ENCODE measurements at regions not wholly inside any gene's neighbourhood (a gene's known extent, or its start where the extent isn't known, plus 50 kb on each side); places are given as distances from the start of the nearest gene placed in this dataset.

GRCh38 chr21:14716761-14717396 is 170.8 kb upstream of the SAMSN1 start:
- no peak for DNase-seq

- no peak for DNase-seq
Measured at GRCh38 chr21:14713109-14713508, 167.0 kb upstream of the SAMSN1 start.

DNA sequence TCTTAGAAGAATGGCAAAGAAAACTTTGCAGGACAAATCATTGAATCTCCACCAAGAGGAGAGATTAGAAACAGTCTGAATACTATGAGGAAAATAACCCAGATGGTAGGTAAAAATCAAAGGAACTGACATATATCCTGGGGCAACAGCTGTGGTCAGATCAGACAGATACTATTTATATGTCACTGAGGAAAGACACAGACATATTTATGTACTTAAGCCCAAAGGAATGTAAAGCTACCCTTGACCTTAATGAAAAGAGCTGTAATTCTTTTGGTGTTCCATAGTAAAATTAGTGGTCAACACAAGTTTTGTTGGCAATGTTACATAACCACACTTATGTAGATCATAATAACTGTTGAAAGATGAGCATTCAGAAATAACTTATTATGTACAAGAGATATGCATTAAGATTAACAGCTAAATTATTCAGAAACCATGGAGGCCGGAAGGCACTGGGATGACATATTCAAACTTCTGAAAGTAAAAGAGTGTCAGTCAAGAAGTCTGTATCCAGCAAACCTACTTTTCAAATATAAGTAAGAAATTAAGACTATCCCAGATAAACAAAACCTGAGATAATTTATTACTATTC is 166.1 kb upstream of the SAMSN1 start:
- DNase-seq = no peak

- DNase-seq = no peak
Measured at GRCh38 chr21:14711287-14711686, 165.2 kb upstream of the SAMSN1 start.

DNA sequence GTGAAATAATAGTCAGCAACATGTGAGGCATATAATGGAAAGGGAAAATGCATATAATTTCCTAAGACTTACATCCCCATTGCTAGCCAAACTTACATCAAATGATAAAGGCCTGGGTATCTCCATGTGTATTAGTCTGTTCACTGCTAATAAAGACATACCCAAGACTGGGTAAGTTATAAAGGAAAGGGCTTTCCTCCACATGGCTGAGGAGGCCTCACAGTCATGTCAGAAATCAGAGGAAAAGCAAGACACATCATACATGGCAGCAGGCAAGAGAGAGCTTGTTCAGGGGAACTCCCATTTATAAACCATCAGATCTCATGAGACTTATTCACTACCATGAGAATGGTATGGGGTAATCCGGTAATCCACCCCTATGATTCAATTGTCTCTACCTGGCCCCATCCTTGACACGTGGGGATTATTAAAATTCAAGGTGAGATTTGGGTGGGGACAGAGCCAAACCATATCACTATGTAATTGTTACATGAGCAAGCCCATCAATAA is 161.5 kb upstream of the SAMSN1 start:
- DNase-seq = no peak

DNA sequence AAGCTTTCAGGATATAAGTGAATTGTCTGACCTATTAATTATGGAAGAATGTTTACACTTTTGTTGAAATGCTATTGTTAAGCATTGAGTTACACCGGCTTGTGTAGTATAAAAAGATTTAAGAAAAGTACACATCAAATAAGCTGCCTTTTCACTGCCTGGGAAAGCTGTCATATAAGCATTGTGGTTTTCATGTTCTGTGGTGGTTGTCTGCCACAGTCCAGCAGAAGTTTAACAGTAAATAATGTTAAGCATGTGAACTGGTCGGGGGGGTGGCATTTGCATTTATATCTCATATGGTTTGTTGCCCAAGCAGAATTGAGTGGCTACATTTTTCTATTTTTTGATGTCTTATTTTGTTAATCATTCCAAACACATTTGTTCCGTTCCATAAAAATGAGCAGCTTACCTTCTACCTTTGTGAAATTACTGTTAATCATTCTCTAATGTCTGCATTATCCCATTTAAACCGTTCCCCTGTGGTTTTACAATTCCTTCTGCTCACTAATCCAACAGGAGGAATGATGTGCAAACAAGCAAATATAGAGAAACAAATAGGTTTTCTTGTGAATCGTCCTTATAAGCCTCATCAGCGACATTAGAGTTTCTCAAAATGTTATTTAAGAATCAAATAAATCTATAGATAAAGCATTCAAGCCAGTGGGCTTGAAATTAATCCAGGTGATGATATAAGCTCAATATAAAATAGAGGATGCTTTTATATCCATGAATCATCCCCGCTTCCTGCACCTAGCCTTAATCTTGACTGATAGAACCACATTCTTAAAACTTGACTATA is 160.8 kb upstream of the SAMSN1 start:
- DNase-seq = no peak

- DNase-seq = no peak
Measured at GRCh38 chr21:14699433-14700407, 153.6 kb upstream of the SAMSN1 start.

GRCh38 chr21:14697769-14698168 is 151.7 kb upstream of the SAMSN1 start:
- no peak for DNase-seq

- no peak for DNase-seq
Measured at GRCh38 chr21:14694817-14695216, 148.7 kb upstream of the SAMSN1 start.

DNA sequence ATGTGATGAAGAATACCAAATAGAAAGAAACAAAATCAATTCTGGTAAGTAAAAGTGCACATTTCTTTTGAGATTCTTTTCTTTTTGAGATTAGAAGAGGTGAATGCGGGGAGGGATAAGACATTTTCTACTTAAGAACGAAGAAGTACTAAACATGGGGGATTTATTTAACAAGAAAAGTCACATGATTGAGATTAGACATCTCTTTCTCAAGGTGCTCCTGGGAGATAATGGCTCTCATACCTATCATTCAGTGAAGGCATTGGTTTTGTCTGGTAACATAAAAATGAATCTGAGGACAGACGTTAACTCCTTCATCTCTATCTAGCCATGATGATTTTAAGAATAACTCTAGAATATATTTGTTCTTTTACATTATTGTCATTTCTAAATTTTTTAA is 147.9 kb upstream of the SAMSN1 start:
- no peak for DNase-seq

DNA sequence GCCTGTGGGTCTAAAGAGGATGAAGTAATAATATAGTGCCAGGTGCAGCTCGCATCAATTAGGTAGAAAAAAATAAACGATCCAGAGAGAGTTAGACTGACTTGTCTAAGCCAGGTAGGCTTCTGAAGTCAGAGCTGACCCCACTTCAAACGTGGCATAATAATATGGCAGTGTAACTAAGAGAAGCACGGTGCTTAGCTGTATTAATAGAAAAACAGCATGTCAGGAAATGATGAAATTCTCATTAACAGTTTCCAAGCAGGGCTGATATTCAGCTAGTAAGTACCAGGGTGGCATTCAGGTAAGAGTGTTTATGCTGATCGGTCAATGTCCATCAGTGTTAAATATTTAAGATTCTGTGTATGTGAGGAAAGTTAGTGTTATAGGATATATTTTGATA is 145.8 kb upstream of the SAMSN1 start:
- DNase-seq = no peak

DNA sequence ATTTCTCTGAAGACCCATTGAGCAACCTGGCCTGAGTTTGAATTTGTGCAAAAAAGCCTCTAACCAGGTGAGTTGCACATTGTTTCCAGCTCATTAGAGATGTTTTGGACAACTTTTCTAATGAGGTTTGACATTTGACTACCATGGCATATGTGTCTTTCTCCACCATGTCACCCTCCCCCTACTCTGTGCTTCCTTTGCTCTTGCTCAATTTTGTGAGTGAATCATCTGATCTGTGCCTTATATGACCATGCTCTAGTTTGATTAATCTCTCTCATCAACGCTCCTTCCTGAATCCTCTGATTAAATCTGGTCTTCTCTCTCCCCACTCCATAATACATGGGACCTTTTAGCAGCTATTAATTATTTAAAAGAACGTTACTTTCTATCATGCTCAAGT is 144.8 kb upstream of the SAMSN1 start:
- DNase-seq = no peak

DNA sequence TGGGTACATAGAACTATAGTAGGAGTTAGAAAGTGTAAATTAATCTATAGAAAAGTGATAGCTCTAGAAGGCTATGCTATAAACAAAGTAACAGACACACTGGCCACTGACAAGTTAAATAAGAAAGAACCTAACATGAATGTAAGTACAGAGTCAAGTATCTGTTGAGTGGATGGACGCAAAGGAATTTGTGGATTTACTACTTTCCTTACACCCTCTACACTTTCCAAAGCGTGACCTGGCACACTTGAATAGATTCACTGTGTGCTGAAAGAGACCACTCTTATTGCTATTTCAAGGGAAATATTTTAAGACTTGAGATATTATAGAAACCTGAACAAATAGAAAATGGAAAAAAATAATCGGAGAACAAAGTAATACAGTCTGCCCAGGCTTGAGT is 142.8 kb upstream of the SAMSN1 start:
- no peak for DNase-seq

- DNase-seq = no peak
Measured at GRCh38 chr21:14688412-14688811, 142.3 kb upstream of the SAMSN1 start.

GRCh38 chr21:14687268-14687625 is 141.1 kb upstream of the SAMSN1 start:
- no peak for DNase-seq

DNA sequence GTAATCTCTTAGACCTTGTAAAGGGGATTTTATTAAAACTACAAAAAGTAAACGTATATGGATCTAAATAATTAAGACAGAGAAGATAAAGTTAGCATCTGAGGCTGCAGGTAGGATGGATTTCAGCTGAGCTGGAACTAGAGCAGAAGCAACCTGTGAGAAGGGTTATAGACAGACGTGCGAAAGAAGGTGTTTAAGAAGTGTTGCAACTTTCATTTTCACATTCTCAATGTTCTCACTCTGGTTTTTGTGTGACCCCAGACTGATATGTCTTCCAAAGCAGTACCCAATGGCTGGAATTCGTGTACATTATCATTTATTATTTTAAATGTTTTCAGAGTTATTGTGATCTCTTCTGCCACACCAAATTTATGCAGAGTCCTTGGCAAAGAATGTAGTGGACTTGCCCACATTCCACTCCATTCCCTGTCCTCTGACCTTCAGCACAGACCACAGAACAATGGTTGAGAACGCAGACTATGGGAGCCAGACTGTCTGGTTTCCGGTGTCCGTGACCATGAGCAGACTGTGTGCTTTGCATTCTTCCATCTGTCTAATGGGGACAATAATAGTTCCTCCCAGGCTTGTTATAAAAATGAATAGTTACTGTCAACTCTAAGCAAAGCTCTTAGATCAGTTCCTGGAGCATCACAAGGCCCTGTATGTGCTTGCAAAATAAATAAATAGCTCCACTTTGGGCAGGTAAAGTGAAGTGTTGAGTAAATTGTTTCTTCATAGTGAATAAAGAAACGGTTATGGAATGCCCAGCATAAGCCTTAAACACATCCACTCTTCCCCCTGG is 140.6 kb upstream of the SAMSN1 start:
- no peak for DNase-seq

- no peak for DNase-seq
Measured at GRCh38 chr21:14685568-14685967, 139.5 kb upstream of the SAMSN1 start.

GRCh38 chr21:14684071-14684470 is 138.0 kb upstream of the SAMSN1 start:
- DNase-seq = no peak

GRCh38 chr21:14683063-14683462 is 136.9 kb upstream of the SAMSN1 start:
- no peak for DNase-seq

DNA sequence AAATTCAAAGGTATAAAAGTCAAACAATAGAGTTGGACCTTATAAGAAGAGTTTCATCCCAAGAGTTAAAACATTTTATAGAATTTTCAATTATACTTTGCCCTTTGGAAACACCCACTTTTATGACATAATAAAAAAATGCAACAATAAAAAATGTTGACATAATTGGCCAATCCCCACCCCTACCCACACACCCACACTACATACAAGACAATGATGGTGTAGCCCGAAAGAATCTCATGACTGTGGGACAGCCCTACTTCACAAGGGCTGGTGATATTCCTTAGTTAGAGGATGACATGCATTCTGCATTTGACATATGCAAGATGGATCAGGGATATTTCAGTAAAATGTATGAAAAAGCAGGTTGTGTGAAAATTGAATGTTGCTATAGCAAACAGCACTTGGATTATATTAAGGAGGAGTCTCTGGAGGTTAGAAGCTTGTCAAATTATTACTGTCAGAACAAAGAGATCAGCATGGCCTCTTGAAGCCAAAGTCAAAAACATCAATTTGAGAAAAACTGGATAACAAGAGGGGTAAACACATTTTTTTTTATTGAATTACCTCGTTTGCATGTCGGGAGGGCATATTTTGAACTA is 133.0 kb upstream of the SAMSN1 start:
- DNase-seq = no peak

DNA sequence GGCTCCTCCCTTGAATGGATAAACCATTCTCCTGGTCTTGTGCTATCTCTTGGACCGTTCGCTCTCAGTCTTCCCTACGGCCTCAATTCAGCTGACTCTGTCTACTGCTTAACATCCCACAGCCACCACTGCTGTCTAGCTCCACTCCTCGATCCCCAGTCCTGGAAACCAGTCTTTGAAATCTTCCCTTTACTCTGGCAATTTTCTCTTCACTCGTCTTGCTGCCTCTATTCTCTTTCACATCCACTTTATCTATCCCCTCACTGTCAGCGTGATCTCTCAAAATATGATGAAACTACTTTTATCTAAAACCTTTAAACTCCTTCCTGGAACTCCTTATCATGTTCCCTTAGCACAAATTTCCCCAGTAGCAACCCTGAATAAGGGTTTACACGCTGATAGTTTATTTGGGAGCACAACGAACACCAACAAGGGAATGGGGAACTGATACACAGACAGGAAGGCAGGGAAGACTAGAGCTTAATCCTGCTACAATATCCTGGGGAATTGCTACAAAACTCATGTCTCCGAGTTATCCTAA is 131.6 kb upstream of the SAMSN1 start:
- DNase-seq = no peak

Data from activated T-cell treated with anti-CD3 and anti-CD28 coated beads, Interleukin-2, amount 50 U/mL, for 1 hour (primary cell).